ENCODE measurements at regions not wholly inside any gene's neighbourhood (a gene's known extent, or its start where the extent isn't known, plus 50 kb on each side); places are given as distances from the start of the nearest gene placed in this dataset.
"Not testable (repeated sequence)": the region's sequence is repeated elsewhere in the genome, so short reads cannot be mapped to it uniquely, and the experiment has no call there.

DNA sequence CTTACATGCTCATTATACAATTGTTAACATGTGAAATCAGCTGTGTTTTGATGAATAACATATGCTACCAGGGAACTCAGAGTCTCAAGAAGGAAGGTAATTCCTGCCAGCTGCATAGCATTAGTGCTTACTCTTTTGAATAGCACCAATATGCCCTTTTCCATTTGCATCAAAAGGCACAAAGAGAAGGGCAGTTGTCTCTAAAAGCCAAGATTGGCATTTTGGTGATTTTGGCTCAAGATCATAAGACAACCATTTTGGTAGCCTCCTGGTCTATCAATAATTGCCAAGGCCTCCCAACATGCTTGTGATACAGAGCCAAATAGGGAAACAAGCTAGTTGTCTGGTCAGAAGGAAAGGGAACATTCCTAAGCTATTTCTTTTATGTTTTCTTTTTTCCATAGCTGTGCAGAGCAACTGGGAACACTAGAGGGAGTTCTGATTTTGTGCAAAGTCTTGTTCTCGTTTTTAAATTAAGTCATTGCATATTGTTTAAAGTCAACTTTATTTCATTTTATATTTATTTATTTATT is 416.7 kb upstream of the CHORDC1 start:
- H3K4me3 ChIP-seq (ENCODE audit: low read length), result no peak overlapping the region
- DNase-seq (ENCODE audit: low read depth), result peak; percentile 30
- TF ChIP-seq, protein P1, sequence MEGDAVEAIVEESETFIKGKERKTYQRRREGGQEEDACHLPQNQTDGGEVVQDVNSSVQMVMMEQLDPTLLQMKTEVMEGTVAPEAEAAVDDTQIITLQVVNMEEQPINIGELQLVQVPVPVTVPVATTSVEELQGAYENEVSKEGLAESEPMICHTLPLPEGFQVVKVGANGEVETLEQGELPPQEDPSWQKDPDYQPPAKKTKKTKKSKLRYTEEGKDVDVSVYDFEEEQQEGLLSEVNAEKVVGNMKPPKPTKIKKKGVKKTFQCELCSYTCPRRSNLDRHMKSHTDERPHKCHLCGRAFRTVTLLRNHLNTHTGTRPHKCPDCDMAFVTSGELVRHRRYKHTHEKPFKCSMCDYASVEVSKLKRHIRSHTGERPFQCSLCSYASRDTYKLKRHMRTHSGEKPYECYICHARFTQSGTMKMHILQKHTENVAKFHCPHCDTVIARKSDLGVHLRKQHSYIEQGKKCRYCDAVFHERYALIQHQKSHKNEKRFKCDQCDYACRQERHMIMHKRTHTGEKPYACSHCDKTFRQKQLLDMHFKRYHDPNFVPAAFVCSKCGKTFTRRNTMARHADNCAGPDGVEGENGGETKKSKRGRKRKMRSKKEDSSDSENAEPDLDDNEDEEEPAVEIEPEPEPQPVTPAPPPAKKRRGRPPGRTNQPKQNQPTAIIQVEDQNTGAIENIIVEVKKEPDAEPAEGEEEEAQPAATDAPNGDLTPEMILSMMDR (IDR thresholded peaks at IDR 0.05; ENCODE audit: insufficient read depth, low read depth, low read length, missing control alignments), result peak; percentile 62

DNA sequence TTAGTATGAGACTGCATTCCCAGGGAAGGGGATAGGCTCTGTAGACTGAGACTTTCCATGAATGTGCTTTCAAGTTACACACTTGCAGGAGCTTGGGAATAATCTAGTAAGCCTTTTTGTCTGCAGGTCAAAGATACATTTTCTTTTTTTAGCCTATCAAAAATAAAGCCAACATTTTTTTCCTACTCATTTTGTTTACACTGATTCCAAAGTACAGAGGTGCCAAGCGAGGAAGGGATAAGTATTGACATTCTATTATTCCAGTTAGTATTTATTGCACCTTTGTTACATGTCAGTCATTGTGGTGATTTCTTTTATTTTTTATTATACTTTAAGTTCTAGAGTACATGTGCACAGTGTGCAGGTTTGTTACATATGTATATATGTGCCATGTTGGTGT is 413.0 kb upstream of the CHORDC1 start:
- TF ChIP-seq, protein P1 (IDR thresholded peaks at IDR 0.05; ENCODE audit: insufficient read depth, low read depth, low read length, missing control alignments), result no peak

DNA sequence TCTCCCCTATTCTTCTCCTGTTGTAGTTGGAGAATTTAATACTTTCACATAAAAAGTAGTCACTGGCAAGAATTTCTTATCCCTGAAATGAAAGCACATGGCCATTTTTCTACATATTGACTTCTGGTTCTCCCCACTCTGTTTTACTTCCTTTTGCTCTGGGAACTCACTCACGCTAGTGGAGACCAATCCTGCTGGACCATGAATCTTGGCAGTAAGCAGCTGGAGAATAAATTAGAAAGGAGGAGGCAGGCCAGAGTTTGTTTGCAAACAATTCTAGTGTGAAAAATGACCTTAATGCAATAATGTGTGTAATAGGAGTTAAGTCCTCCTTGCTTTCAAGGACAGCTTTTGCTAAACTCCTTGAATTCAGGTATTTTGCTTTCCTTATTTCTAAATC is 412.3 kb upstream of the CHORDC1 start:
- TF ChIP-seq, protein P1 (IDR thresholded peaks at IDR 0.05; ENCODE audit: insufficient read depth, low read depth, low read length, missing control alignments), result no peak
- no peak overlapping the region for H3K4me3 ChIP-seq (ENCODE audit: low read length)
- no peak for DNase-seq (ENCODE audit: low read depth)

More for the DNA sequence above, 413.0 kb upstream of the CHORDC1 start:
- DNase-seq (ENCODE audit: low read depth), result no peak
- H3K4me3 ChIP-seq (ENCODE audit: low read length), result no peak overlapping the region

DNA sequence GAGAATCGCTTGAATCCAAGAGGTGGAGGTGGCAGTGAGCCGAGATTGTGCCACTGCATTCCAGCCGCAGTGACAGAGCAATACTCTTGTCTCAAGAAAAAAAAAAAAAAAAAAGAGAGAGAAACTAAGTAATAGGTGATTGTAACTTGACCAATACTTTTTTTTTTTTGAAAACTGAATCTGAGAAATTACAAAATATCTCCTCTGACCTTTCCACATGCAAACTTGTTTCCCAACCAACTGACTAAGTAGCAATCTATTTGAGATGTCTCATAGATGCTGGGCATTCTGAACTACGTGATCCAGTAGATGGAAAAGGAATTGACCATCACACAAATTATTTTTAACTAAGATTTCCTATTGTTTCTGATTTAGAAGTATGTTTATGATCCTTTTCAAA is 407.3 kb upstream of the CHORDC1 start:
- DNase-seq (ENCODE audit: low read depth), result peak; percentile 6
- TF ChIP-seq, protein P1 (IDR thresholded peaks at IDR 0.05; ENCODE audit: insufficient read depth, low read depth, low read length, missing control alignments), result no peak
- H3K4me3 ChIP-seq (ENCODE audit: low read length), result no peak overlapping the region

DNA sequence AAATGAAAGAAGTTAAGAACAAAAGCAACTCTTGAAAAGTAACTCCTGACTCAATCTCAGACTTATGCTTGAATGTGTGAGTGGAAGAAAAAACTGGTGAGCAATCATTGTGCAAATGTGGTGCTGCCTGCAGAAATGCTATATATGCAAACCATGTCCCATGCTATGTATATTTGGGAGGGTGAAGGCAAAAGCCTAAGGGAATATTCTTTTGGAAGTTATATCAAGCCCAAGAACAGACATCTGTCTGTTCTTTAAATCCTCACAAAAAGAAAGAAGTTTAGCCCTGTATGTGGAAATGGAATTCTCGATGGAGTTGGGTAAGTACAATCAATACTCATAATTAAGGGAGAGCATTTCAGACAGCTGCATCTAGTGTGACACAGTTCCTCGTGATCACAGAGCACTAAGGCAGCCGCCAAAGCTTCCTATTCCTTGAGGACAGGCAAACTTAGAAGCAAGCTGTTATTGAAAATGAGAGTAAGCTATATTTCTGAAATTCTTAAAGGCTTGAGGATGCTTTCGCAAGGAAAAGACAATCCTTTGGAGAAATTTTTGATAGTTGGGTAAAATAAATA is 406.5 kb upstream of the CHORDC1 start:
- TF ChIP-seq, protein P1 (IDR thresholded peaks at IDR 0.05; ENCODE audit: insufficient read depth, low read depth, low read length, missing control alignments), result no peak
- no peak for DNase-seq (ENCODE audit: low read depth)
- H3K4me3 ChIP-seq (ENCODE audit: low read length), result no peak overlapping the region

DNA sequence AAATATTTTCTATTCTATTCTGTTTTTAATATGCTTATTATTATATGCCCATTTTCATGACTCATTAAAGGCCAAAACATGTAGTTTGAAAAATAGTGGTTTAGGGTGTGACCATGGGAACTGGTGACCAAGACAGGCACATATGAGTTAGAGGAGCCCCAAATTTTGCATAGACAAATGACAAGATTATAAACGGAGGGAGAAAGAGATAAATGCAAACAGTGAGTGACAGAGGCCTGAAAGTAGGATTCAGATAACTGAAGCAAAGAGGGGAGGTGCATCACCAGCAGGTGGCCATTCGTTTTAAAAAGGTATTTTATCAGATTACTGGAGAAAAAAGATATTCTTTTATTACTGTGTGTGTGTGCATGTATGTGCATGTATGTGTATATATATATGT is 391.5 kb upstream of the CHORDC1 start:
- no peak overlapping the region for H3K4me3 ChIP-seq (ENCODE audit: low read length)
- TF ChIP-seq, protein P1 (IDR thresholded peaks at IDR 0.05; ENCODE audit: insufficient read depth, low read depth, low read length, missing control alignments), result no peak
- DNase-seq (ENCODE audit: low read depth), result no peak

DNA sequence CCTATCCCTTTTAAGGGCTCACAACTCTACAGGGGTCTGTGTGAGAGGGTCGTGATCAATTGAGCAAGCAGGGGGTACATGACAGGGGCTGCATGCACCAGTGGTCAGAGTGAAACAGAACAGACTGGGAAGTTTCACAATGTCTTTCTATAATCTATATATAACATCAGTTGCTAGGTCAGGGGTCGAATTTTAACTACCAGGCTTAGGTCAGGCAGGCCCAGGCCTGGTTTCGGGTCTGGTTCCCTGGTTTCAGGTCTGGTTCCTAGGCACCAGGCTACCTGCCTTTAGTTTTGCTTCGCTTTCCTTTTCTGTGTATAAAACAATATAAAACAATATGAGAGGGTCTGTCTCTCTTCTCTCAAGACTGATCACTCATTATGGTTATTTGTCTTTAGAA is 390.2 kb upstream of the CHORDC1 start:
- not testable (repeated sequence) for DNase-seq (ENCODE audit: low read depth); H3K4me3 ChIP-seq (ENCODE audit: low read length)

All from epithelial cell of esophagus (primary cell).